GM18868 (cell line): ENCODE measurements at regions not wholly inside any gene's neighbourhood (a gene's known extent, or its start where the extent isn't known, plus 50 kb on each side); places are given as distances from the start of the nearest gene placed in this dataset.
"Not testable (repeated sequence)": the region's sequence is repeated elsewhere in the genome, so short reads cannot be mapped to it uniquely, and the experiment has no call there.

Experiments
- ATAC-seq: cut with Tn5 transposase; IDR thresholded peaks from one replicate; pipeline ENCODE4 v1.9.1; 2021; ENCODE audit warnings: mild to moderate bottlenecking, moderate library complexity; ENCODE audit not compliant: unreplicated experiment

DNA sequence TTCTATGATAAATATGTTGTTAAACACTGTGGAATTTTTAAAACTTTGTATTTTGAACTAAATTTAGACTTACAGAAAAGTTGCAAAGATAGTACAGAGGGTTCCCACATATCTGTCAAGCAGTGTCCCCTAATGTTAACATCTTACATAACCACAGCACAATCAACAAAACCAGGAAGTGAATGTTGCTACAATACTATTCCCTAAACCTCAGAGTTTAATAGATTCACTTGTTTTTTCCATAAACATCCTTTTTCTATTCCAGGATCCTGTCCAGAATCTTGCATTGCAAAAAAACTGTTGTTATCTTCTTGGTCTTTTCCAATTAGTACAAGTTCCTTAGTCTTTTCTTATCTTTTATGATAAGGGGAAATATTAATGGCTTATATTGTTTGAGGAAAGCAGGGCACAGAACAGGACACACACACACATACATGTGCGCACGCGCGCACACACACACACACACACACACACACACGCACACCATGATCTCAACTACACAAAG, 251.1 kb upstream of the TRIB2 start:
- ATAC-seq: no peak

- ATAC-seq: no peak
Measured at GRCh38 chr2:12467303-12467702, 249.4 kb upstream of the TRIB2 start.

DNA sequence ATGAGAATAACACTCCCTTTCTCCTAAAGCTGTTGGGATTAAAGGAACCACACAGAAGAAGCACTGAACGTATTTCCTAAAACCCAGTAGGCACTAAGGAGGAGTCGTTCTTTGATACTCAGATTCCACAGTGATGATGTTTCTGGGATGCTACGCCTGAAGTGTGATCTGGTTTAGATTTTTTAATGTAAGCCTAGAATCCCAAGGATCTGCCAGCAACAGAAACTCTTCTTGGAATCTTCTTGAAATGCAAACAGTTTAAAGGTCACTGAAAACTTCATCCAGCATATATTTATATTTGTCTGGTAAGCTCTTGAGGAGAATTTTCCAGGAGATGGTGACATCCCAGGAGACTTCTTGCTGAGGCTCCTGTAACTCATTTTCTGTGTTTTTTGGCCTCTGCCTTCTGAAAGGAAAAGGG, 247.6 kb upstream of the TRIB2 start:
- ATAC-seq: no peak

DNA sequence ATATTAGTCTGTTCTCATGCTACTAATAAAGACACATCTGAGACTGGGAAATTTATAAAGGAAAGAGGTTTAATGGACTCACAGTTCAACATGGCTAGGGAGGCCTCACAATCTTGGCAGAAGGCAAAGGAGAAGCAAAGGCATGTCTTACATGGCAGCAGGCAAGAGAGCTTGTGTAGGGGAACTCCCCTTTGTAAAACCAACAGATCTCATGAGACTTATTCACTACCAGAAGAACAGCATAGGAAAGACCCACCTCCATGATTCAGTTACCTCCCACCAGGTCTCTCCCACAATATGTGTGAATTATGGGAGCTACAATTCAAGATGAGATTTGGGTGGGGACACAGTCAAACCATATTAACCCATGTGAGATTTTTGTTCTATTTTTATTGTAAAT, 244.5 kb upstream of the TRIB2 start:
- ATAC-seq: not testable (repeated sequence)

DNA sequence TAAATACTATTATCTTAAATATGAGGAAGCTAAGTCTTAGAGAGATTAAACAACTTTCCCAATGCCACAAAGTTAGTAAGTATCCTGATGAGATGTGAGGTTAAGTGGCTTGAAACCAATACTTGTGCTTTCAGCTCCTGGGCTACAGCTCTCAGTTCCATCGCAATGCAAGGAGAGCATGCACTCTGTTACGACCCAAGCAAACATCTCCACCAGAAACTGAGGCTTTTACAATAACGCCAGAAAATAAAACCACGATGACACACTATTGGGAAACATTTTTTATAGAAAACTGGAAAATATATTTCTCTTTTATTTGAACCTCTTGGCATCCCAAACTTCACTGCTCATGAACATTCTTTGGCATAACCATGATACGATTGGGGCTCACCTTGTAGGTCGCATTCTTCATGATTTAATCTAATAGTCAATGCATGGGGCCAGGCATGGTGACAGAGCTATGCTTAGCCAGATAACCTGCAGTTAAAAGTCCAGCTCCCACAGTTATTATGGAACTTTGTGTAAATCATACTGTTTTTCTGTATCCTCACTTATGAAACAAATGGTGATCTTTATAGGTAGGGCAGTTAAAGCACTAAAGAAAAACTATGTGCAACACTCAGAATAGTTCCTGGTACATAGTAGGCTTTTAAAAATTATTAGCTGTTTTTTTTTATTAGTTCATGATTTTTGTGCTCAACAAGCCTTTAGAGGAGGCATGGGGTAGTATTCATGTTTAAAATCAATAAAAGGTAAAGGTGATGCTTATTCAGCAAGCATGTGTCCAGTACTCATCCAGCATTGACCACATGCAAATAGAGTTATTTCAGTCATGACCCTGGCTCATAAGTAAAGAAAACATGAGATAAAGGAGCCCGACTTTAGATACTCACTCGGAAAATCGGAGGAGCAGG, 238.3 kb upstream of the TRIB2 start:
- no peak for ATAC-seq

DNA sequence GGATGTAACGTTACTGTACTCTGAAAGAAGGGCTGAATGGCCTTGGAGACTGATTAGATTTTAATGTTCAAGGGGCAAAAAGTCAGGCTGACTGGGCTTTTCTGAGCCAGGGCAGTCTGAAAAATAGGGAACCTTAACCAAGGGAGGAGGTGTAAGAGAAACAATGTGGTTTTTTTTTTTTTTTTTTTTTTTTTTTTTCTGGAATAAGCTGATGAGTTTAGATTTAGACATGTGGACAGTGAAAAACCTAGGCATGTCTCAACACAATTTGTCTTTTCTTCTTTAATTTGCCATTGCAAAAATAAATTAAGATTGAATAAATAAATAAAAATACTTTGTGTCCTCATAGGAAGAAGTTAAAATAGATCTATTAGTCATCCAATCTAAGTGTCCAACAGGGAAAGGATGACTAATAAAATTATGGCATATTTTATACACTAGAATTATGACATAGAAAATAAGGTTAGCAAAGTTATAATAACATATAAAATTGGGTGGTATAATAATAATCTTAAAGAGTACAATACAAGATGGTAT, 237.6 kb upstream of the TRIB2 start:
- no peak for ATAC-seq

- no peak for ATAC-seq
Measured at GRCh38 chr2:12484536-12485115, 232.1 kb upstream of the TRIB2 start.

DNA sequence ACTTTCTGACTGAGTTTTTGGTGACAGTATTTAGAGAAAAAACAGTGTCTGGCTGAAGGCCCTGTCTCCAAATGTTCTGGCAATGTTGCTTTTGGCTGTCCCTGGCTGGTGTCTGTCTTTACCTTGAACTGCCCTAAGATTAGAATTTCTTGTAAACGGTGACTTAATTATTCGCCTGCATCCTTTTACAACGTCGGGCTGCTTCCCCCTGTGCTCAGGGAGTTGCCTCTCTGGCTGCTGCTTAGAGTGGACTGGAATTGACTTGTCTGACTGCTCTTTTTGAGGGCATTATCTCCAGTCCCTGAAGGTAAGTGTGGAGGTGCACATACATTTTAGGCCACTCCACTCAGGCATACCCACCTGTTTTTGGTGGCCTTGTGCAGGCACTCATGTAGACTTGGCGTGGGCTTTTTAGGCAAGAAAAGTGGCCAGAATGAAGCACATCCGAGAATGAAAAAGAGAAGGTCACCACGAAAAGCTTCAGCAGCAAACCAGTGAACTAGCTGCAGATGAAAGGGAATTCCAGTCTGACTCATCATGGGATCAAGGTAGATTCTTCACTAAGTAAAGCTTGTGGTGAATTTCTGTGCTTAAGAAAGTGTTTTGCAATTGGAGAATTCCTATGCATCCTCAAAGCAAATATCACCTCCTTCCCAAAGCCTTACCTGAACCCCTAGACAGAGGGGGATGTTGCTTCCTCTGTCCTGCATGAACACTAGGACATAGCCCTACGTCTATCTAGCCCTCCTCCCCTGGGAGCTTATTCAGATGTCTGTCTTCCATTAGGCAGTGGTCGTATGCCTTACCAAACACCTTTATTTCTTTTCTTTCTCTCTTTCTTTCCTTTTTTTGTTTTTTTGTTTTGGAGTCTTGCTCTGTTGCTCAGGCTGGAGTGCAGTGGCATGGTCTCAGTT, 230.3 kb upstream of the TRIB2 start:
- ATAC-seq: peak; percentile 77

- no peak for ATAC-seq
Measured at GRCh38 chr2:12487253-12488004, 229.3 kb upstream of the TRIB2 start.

DNA sequence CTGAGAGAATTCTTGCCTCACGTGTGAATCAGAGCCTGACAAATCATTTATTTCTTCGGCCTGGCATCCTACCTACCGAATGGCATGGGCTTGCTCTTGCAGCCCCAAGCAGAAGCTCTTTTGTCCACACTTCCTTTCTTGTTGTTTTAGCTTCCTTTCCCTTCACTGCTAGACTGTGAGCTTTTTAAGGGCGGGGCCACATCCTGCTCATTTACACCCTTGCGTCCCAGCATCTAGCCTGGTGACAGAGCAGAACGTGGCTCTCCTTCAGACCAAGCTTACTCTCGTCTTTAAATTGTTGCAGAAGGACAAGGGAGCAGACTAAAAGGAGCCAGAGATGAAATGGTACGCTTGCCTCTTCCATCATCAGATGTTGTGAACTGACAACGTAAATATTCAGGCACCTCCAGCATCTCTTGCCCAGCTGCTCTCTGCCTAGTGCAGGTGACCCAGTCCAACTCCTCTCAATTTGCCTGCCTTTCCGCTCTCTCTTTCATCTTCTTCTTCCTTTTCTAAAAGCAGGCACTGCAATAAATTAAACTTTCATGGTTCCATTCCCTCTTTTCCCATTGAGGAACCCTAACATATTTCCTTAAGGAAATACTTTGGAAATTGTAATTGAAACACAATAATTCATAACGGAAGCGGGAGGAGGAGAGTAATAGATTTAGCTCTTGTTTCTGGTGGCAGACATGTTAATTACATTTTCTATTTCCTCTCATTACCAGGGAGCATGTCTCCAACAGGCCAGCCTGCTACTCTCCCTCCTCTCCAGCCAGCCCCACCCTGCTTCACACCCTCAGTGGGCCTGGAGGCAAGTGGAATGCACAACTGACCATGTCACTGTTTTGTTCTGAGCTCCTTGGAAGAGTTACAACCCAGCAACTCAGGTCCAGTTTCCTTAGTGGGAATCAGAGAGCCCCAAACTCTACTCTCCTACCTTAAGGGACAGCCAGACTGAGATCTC, 228.1 kb upstream of the TRIB2 start:
- ATAC-seq: no peak

DNA sequence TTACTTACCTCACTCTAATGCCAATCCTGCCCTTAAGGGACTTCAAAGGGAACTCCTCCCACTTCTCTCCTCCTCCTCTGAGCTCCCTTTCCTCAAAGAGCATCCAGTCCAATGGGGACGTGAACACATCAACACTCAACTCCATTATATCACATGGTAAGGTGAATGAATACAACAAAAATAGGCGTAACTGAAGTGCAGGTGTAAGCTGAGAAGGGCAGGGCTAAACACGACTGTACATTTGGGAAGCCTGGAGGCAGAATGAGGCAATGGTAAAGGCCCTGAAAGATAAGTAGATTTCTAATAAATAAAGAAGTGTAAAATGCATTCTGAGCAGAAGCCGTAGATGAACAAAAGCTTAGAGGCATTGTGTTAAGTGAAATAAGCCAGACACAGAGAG, 226.1 kb upstream of the TRIB2 start:
- ATAC-seq: no peak

DNA sequence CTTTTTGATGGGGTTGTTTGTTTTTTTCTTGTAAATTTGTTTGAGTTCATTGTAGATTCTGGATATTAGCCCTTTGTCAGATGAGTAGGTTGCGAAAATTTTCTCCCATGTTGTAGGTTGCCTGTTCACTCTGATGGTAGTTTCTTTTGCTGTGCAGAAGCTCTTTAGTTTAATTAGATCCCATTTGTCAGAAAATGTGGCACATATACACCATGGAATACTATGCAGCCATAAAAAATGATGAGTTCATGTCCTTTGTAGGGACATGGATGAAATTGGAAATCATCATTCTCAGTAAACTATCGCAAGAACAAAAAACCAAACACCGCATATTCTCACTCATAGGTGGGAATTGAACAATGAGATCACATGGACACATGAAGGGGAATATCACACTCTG, 224.4 kb upstream of the TRIB2 start:
- ATAC-seq: not testable (repeated sequence)

GRCh38 chr2:12493031-12493513, 223.7 kb upstream of the TRIB2 start:
- ATAC-seq: no peak

DNA sequence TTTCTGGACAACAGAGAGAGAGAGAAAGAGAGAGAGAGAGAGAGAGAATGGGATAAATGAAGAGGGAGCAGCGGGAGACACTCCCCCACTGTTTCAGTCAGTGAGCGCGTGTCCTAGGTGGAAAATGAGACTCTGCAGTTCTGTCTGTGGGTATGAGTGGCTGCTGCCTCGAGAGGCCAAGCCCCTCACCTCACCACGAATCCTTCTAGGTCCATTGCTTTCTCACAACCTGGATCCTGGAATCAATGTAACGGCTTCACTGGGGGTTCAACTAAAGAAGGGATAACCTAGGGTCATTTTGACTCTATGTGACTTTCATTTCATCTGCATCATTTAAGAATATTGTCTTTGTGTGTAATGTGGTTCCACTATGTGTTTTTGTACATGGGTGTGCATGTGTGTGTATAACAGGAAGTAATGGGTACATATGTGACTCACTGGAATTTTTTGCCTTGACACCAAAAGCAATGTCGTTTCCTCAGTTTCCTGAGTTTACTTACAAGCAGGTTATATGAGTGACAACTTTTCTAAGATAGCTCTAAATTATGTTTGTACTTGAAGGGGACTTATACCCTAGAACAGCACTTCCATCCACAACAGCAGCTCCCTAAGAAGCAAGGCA, 221.4 kb upstream of the TRIB2 start:
- ATAC-seq: no peak

DNA sequence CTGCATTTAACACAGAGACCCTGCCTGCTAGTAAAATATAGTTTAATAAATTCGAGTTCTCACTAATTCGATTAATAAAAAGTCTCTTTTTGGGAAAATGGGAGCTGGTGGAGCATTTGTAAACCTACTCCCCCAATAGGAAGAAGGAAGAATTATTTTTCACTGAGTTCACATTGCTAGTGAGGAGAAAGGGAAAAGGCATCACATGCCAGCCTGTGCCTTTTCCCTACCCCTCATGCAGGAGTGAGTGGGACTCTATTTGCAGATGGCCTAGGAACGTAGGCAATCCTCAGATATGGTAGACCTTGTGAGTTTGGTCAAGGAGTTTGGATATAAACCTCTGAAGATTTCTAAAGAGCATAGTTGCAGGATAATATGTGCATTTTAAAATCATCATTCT, 218.4 kb upstream of the TRIB2 start:
- no peak for ATAC-seq

- ATAC-seq: no peak
Measured at GRCh38 chr2:12498704-12499103, 218.0 kb upstream of the TRIB2 start.

- ATAC-seq: no peak
Measured at GRCh38 chr2:12500899-12501298, 215.8 kb upstream of the TRIB2 start.

DNA sequence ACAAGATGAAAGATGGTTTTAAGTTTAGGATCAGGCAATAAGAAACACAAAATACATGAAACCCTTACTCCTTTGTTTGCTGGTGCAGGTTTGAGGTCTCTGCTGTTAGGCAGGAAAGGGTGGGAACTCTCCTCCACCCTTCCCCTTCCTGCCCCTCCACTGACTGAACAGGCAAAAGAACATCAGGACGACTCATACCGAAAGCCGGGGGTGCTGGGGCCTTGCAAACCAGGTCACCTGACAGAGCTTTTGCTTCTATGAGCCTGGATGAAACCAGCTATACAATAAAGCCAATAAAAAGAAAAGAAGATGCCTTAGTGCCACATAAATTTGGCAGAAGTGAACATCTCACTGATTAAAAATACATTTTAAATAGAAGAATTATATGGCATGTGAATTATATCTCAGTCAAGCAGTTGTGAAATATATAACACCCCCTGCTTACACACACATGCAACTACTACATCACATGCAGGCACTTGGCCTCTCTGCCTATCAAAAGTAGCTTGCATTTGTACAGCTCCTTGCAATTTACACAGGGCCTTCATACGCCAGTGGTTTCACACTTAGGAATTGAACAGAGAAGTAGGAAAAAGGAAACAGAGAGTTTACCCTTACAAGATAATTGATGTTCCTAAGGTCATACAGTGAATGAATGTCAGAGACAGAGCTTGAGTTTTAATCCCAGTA, 215.1 kb upstream of the TRIB2 start:
- ATAC-seq: peak; percentile 90
